ENCODE measurements at regions not wholly inside any gene's neighbourhood (a gene's known extent, or its start where the extent isn't known, plus 50 kb on each side); places are given as distances from the start of the nearest gene placed in this dataset.

DNA sequence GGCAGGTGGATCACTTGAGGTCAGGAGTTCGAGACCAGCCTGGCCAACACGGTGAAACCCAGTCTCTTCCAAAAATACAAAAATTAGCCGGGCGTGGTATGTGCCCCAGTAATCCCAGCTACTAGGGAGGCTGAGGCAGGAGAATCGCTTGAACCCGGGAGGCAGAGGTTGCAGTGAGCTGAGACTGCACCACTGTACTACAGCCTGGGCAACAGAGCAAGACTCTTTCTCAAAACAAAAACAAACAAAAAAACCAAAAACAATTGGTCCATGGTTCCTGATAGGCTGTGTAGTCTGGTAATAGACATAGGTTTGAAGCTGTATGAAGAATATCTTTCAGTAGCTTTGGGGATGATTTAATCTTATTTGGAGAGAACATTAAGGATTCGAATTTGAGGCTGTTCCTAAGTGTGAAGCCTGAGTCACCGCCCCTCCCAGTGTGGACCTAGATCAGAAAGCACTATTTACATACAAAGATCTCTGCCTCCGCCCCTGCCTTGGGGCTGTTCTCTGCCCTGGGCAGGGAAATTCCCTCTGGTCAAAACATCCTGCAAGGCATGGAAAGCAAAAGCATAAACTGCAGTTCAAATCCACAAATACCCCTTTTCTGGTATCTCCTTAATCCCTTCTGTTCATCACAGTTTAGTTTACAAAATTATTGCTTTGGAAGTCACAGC lies 52.8 kb upstream of the PMAIP1 start (continued):
- TF ChIP-seq CREM (IDR thresholded peaks at IDR 0.05; ENCODE audit: low read depth) (peak; percentile 60; the same call in 1 of the 2 replicates), ZZZ3 (IDR thresholded peaks at IDR 0.05; ENCODE audit: control insufficient read depth, insufficient read length, low read depth) (no peak), IKZF2 (IDR thresholded peaks at IDR 0.05) (peak; percentile 80 to 83), MEF2A (IDR thresholded peaks at IDR 0.05; ENCODE audit: insufficient read depth, low read depth, low read length) (0 out of 2 replicates have a peak, but pooled peaks have one; percentile 31), DPF2 (IDR thresholded peaks at IDR 0.05) (0 out of 2 replicates have a peak, but pooled peaks have one; percentile 12), NFYB (IDR thresholded peaks at IDR 0.05; ENCODE audit: insufficient read depth, low read depth, low read length) (no peak), EED (IDR thresholded peaks at IDR 0.05; ENCODE audit: low read depth) (peak; percentile 72), RAD21 (IDR thresholded peaks at IDR 0.05; ENCODE audit: insufficient read depth, low read depth, low read length) (peak; percentile 26; the same call in 1 of the 2 replicates), PAX5 (IDR thresholded peaks at IDR 0.05; ENCODE audit: borderline replicate concordance, low read depth, low read length) (no peak), RUNX3 (IDR thresholded peaks at IDR 0.05; ENCODE audit: low read length) (peak; percentile 80), STAT1 (conservative IDR thresholded peaks at IDR 0.05) (no peak), MTA3 (IDR thresholded peaks at IDR 0.05; ENCODE audit: borderline replicate concordance, low read length) (no peak), ZNF24 (IDR thresholded peaks at IDR 0.05) (no peak), BRCA1 (IDR thresholded peaks at IDR 0.05; ENCODE audit: low read depth, low read length) (no peak)
- TF ChIP-seq, protein P1, sequence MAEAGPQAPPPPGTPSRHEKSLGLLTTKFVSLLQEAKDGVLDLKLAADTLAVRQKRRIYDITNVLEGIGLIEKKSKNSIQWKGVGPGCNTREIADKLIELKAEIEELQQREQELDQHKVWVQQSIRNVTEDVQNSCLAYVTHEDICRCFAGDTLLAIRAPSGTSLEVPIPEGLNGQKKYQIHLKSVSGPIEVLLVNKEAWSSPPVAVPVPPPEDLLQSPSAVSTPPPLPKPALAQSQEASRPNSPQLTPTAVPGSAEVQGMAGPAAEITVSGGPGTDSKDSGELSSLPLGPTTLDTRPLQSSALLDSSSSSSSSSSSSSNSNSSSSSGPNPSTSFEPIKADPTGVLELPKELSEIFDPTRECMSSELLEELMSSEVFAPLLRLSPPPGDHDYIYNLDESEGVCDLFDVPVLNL (IDR thresholded peaks at IDR 0.05; ENCODE audit: low read depth, low read length), result no peak
- TF ChIP-seq, protein P2, sequence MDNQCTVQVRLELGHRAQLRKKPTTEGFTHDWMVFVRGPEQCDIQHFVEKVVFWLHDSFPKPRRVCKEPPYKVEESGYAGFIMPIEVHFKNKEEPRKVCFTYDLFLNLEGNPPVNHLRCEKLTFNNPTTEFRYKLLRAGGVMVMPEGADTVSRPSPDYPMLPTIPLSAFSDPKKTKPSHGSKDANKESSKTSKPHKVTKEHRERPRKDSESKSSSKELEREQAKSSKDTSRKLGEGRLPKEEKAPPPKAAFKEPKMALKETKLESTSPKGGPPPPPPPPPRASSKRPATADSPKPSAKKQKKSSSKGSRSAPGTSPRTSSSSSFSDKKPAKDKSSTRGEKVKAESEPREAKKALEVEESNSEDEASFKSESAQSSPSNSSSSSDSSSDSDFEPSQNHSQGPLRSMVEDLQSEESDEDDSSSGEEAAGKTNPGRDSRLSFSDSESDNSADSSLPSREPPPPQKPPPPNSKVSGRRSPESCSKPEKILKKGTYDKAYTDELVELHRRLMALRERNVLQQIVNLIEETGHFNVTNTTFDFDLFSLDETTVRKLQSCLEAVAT (IDR thresholded peaks at IDR 0.05), result peak; percentile 49; the same call in 1 of the 2 replicates
- TF ChIP-seq, protein P3, sequence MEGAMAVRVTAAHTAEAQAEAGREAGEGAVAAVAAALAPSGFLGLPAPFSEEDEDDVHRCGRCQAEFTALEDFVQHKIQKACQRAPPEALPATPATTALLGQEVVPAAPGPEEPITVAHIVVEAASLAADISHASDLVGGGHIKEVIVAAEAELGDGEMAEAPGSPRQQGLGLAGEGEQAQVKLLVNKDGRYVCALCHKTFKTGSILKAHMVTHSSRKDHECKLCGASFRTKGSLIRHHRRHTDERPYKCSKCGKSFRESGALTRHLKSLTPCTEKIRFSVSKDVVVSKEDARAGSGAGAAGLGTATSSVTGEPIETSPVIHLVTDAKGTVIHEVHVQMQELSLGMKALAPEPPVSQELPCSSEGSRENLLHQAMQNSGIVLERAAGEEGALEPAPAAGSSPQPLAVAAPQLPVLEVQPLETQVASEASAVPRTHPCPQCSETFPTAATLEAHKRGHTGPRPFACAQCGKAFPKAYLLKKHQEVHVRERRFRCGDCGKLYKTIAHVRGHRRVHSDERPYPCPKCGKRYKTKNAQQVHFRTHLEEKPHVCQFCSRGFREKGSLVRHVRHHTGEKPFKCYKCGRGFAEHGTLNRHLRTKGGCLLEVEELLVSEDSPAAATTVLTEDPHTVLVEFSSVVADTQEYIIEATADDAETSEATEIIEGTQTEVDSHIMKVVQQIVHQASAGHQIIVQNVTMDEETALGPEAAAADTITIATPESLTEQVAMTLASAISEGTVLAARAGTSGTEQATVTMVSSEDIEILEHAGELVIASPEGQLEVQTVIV (IDR thresholded peaks at IDR 0.05; ENCODE audit: borderline replicate concordance, partially characterized antibody), result no peak
- TF ChIP-seq, protein P4, sequence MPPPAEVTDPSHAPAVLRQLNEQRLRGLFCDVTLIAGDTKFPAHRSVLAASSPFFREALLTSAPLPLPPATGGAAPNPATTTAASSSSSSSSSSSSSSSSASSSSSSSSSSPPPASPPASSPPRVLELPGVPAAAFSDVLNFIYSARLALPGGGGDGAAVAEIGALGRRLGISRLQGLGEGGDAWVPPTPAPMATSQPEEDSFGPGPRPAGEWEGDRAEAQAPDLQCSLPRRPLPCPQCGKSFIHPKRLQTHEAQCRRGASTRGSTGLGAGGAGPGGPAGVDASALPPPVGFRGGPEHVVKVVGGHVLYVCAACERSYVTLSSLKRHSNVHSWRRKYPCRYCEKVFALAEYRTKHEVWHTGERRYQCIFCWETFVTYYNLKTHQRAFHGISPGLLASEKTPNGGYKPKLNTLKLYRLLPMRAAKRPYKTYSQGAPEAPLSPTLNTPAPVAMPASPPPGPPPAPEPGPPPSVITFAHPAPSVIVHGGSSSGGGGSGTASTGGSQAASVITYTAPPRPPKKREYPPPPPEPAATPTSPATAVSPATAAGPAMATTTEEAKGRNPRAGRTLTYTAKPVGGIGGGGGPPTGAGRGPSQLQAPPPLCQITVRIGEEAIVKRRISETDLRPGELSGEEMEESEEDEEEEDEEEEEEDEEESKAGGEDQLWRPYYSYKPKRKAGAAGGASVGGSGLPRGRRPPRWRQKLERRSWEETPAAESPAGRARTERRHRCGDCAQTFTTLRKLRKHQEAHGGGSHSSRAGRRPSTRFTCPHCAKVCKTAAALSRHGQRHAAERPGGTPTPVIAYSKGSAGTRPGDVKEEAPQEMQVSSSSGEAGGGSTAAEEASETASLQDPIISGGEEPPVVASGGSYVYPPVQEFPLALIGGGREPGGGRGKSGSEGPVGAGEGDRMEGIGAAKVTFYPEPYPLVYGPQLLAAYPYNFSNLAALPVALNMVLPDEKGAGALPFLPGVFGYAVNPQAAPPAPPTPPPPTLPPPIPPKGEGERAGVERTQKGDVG (CRISPR knock-in tag; IDR thresholded peaks at IDR 0.05), result no peak
- TF ChIP-seq, protein P5, sequence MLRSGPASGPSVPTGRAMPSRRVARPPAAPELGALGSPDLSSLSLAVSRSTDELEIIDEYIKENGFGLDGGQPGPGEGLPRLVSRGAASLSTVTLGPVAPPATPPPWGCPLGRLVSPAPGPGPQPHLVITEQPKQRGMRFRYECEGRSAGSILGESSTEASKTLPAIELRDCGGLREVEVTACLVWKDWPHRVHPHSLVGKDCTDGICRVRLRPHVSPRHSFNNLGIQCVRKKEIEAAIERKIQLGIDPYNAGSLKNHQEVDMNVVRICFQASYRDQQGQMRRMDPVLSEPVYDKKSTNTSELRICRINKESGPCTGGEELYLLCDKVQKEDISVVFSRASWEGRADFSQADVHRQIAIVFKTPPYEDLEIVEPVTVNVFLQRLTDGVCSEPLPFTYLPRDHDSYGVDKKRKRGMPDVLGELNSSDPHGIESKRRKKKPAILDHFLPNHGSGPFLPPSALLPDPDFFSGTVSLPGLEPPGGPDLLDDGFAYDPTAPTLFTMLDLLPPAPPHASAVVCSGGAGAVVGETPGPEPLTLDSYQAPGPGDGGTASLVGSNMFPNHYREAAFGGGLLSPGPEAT (IDR thresholded peaks at IDR 0.05; ENCODE audit: low read depth), result peak; percentile 43

All from GM12878 (cell line).